T-cell (primary cell): ENCODE measurements at regions not wholly inside any gene's neighbourhood (a gene's known extent, or its start where the extent isn't known, plus 50 kb on each side); places are given as distances from the start of the nearest gene placed in this dataset.

Experiments used
- ATAC-seq, 4 experiments: fragments of 200-7000 bp in 3 of 4; fragments of 150-1000 bp in 1 of 4; cut with Tn5 transposase; replicated peaks in 1 of 4; 1 replicate in 3 of 4; 2 replicates in 1 of 4; pipeline ENCODE4 v1.10.0; 2021; ENCODE audit warnings: moderate library complexity in 3 of 4, mild to moderate bottlenecking in 2 of 4, moderate number of reproducible peaks in 1 of 4
- CTCF ChIA-PET, 2 donors: fragments of 300-600 bp; sonication (Branson Sonifier 250); formaldehyde crosslinking; loops; one replicate each; lab custom pipeline; 2022; ENCODE audit warnings: antibody characterized with exemption in 2 of 2; lab: Charles Lee
- POLR2A ChIA-PET, 2 donors: fragments of 300-600 bp; sonication (Branson Sonifier 250); formaldehyde crosslinking; loops; one replicate each; lab custom pipeline; 2022; ENCODE audit warnings: antibody characterized with exemption in 2 of 2; lab: Charles Lee
- DNase-seq, 35 experiments: peaks; one replicate each; pipeline versions ENCODE4 v3.0.0 to v3.0.0-alpha.2; 2013 to 2023
- H3K27ac ChIP-seq: one replicate; pipeline ENCODE4 v1.5.1; 2013; ENCODE audit warnings: low read length
- H3K27me3 ChIP-seq, 2 experiments: replicated peaks in 1 of 2; 1 replicate in 1 of 2; 2 replicates in 1 of 2; pipeline versions ENCODE4 v1.6.1 to v1.7.0; 2013; ENCODE audit warnings: low read length in 1 of 2, mixed read lengths in 1 of 2; ENCODE audit not compliant: control insufficient read depth in 2 of 2, insufficient read depth in 2 of 2; ENCODE audit errors: extremely low read depth in 1 of 2
- H3K36me3 ChIP-seq, 2 donors: 1 replicate in 1 of 2; 2 replicates in 1 of 2; pipeline versions ENCODE4 v1.6.1 to v1.7.0; 2013; ENCODE audit warnings: low read length in 1 of 2; ENCODE audit not compliant: control insufficient read depth in 2 of 2, insufficient read depth in 1 of 2; ENCODE audit errors: extremely low read depth in 1 of 2
- H3K4me1 ChIP-seq, 2 experiments: 1 replicate in 1 of 2; 2 replicates in 1 of 2; pipeline versions ENCODE4 v1.6.1 to v1.7.0; 2013; ENCODE audit warnings: low read length in 2 of 2, mixed read lengths in 1 of 2; ENCODE audit not compliant: insufficient read depth in 2 of 2, control insufficient read depth in 1 of 2; ENCODE audit errors: extremely low read depth in 1 of 2
- H3K4me3 ChIP-seq, 2 donors: 1 replicate in 1 of 2; 2 replicates in 1 of 2; pipeline versions ENCODE4 v1.5.1 to v1.7.0; 2013; ENCODE audit warnings: mild to moderate bottlenecking in 2 of 2, low read length in 1 of 2, moderate library complexity in 1 of 2; ENCODE audit not compliant: control insufficient read depth in 1 of 2; ENCODE audit errors: extremely low read depth in 1 of 2
- H3K9me3 ChIP-seq: 2 replicates; pipeline ENCODE4 v1.7.0; 2013
- H3K27ac Mint-ChIP-seq, 2 donors: one replicate each; pipeline ENCODE4 v1.8.0; 2020 to 2021; ENCODE audit warnings: mild to moderate bottlenecking in 2 of 2, mixed read lengths in 2 of 2
- H3K27me3 Mint-ChIP-seq, 2 donors: one replicate each; pipeline ENCODE4 v1.8.0; 2021 to 2022; ENCODE audit warnings: mixed read lengths in 2 of 2
- H3K36me3 Mint-ChIP-seq: one replicate; pipeline ENCODE4 v1.8.0; 2021; ENCODE audit warnings: mixed read lengths
- H3K4me1 Mint-ChIP-seq, 3 donors: one replicate each; pipeline ENCODE4 v1.8.0; 2020 to 2022; ENCODE audit warnings: mixed read lengths in 3 of 3, mild to moderate bottlenecking in 1 of 3
- H3K4me3 Mint-ChIP-seq, 3 donors: one replicate each; pipeline ENCODE4 v1.8.0; 2020 to 2022; ENCODE audit warnings: mild to moderate bottlenecking in 3 of 3, mixed read lengths in 3 of 3, moderate library complexity in 3 of 3
- H3K9me3 Mint-ChIP-seq, 3 donors: one replicate each; pipeline ENCODE4 v1.8.0; 2020 to 2022; ENCODE audit warnings: mixed read lengths in 3 of 3
- WGBS: methylation state at CpG from one replicate; pipeline ENCODE4 v1.1.5; 2013; ENCODE audit warnings: missing lambda C conversion rate; ENCODE audit not compliant: insufficient coverage; 5-methylcytosine and 5-hydroxymethylcytosine counted together

- Mint-ChIP-seq H3K4me1 (no peaks in the 10 kb centered on the region), H3K27me3 (no peaks in the 10 kb centered on the region), H3K36me3 (no peaks in the 10 kb centered on the region), H3K9me3 (peaks cover 1 to 5% (median 5%) of the 10 kb centered on the region in 3 donors), H3K4me3 (no peak overlapping the region), H3K27ac (no peak overlapping the region)
- ATAC-seq = no peak
- CTCF ChIA-PET = no interaction called here
- H3K27ac ChIP-seq = no peak overlapping the region
- no peak for DNase-seq
- H3K27me3 ChIP-seq = no peaks in the 10 kb centered on the region
- H3K36me3 ChIP-seq = no peaks in the 10 kb centered on the region
- H3K4me3 ChIP-seq = no peak overlapping the region
- H3K9me3 ChIP-seq = no peaks in the 10 kb centered on the region
- POLR2A ChIA-PET = no interaction called here
- H3K4me1 ChIP-seq = no peaks in the 10 kb centered on the region
Observed at GRCh38 chr10:109282510-109282909, 640.8 kb downstream of the XPNPEP1 start.

DNA sequence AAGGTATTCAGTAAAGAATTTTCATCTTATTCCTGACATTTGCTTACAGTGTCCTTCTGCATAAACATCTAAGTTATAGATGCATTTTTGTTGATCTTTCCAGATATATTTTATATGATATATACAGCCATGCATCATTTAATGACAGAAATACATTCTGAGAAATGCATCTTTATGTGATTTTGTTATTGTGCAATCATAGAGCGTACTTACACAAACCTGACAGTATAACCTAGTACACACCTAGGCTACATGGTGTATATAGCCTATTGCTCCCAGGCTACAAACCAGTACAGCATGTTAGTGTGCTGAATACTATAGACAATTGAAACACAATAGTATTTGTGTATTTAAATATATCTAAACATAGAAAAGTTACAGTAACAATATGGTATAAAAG is 642.0 kb downstream of the XPNPEP1 start:
- no peaks in the 10 kb centered on the region for H3K36me3 ChIP-seq
- no peaks in the 10 kb centered on the region for H3K27me3 ChIP-seq
- no peak overlapping the region for H3K27ac ChIP-seq
- no peak for ATAC-seq
- no peaks in the 10 kb centered on the region for H3K4me1 ChIP-seq
- H3K36me3 Mint-ChIP-seq = no peaks in the 10 kb centered on the region
- H3K4me3 ChIP-seq = no peak overlapping the region
- H3K27ac Mint-ChIP-seq = no peak overlapping the region
- no peak overlapping the region for H3K4me3 Mint-ChIP-seq
- ChIA-PET CTCF (no interaction called here), POLR2A (no interaction called here)
- peaks cover 5 to 7% (median 6%) of the 10 kb centered on the region in 3 donors for H3K9me3 Mint-ChIP-seq
- no peak for DNase-seq
- no peaks in the 10 kb centered on the region for H3K9me3 ChIP-seq
- no peaks in the 10 kb centered on the region for H3K27me3 Mint-ChIP-seq
- WGBS = no CpG with 5 or more reads among the region's 1 CpG
- no peaks in the 10 kb centered on the region for H3K4me1 Mint-ChIP-seq

GRCh38 chr10:109280837-109281236 is 642.5 kb downstream of the XPNPEP1 start:
- no peaks in the 10 kb centered on the region for H3K36me3 ChIP-seq
- no CpG with 5 or more reads among the region's 8 CpGs for WGBS

GRCh38 chr10:109277456-109277855 is 645.9 kb downstream of the XPNPEP1 start:
- ChIA-PET CTCF (no interaction called here), POLR2A (no interaction called here)
- no peak overlapping the region for H3K27ac ChIP-seq
- H3K9me3 ChIP-seq = no peaks in the 10 kb centered on the region
- no peaks in the 10 kb centered on the region for H3K4me1 ChIP-seq
- no peaks in the 10 kb centered on the region for H3K36me3 Mint-ChIP-seq
- H3K27me3 Mint-ChIP-seq = no peaks in the 10 kb centered on the region
- H3K9me3 Mint-ChIP-seq = peaks cover 4 to 11% (median 7%) of the 10 kb centered on the region in 3 donors
- ATAC-seq (no peak), DNase-seq (no peak)
- H3K27me3 ChIP-seq = no peaks in the 10 kb centered on the region
- no peak overlapping the region for H3K27ac Mint-ChIP-seq
- H3K4me3 ChIP-seq = no peak overlapping the region
- H3K4me1 Mint-ChIP-seq = no peaks in the 10 kb centered on the region
- no peaks in the 10 kb centered on the region for H3K36me3 ChIP-seq
- no peak overlapping the region for H3K4me3 Mint-ChIP-seq
- WGBS = no CpG with 5 or more reads among the region's 1 CpG

More at GRCh38 chr10:109280837-109281236, 642.5 kb downstream of the XPNPEP1 start:
- H3K4me3 ChIP-seq = no peak overlapping the region
- CTCF ChIA-PET = no interaction called here
- no peaks in the 10 kb centered on the region for H3K27me3 ChIP-seq
- no peaks in the 10 kb centered on the region for H3K9me3 ChIP-seq
- H3K27ac Mint-ChIP-seq = no peak overlapping the region
- no peaks in the 10 kb centered on the region for H3K36me3 Mint-ChIP-seq
- H3K4me3 Mint-ChIP-seq = no peak overlapping the region
- POLR2A ChIA-PET = no interaction called here
- no peaks in the 10 kb centered on the region for H3K27me3 Mint-ChIP-seq
- H3K4me1 ChIP-seq = no peaks in the 10 kb centered on the region
- H3K27ac ChIP-seq = no peak overlapping the region
- DNase-seq (no peak), ATAC-seq (no peak)
- no peaks in the 10 kb centered on the region for H3K4me1 Mint-ChIP-seq
- peaks cover 5 to 7% (median 6%) of the 10 kb centered on the region in 3 donors for H3K9me3 Mint-ChIP-seq

DNA sequence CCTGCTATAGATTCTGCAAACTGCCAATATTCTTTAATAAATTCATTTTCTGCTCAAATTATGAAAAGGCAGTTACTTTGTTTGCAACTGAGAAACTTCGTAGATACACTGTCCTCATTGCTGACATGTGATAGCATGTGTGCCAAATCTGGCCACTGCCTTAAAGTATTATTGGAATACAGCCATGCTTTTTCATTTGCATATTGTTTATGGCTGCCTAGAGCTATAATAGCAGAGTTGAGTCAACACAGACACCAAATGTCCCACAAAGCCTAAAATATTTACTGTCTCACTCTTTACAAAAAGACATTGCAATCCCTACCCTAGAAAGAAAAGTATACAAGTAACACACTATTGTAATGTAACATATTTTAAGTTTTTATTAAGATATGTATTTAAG is 647.4 kb downstream of the XPNPEP1 start:
- DNase-seq (no peak), ATAC-seq (no peak)
- H3K27ac ChIP-seq = no peak overlapping the region
- peaks cover 4 to 11% (median 7%) of the 10 kb centered on the region in 3 donors for H3K9me3 Mint-ChIP-seq
- H3K4me3 ChIP-seq = no peak overlapping the region
- H3K36me3 Mint-ChIP-seq = no peaks in the 10 kb centered on the region
- no peaks in the 10 kb centered on the region for H3K27me3 Mint-ChIP-seq
- no peaks in the 10 kb centered on the region for H3K4me1 Mint-ChIP-seq
- POLR2A ChIA-PET = no interaction called here
- no peaks in the 10 kb centered on the region for H3K4me1 ChIP-seq
- CTCF ChIA-PET = no interaction called here
- no CpG with 5 or more reads among the region's 1 CpG for WGBS
- H3K9me3 ChIP-seq = no peaks in the 10 kb centered on the region
- H3K36me3 ChIP-seq = no peaks in the 10 kb centered on the region
- no peaks in the 10 kb centered on the region for H3K27me3 ChIP-seq
- H3K4me3 Mint-ChIP-seq = no peak overlapping the region
- H3K27ac Mint-ChIP-seq = no peak overlapping the region

DNA sequence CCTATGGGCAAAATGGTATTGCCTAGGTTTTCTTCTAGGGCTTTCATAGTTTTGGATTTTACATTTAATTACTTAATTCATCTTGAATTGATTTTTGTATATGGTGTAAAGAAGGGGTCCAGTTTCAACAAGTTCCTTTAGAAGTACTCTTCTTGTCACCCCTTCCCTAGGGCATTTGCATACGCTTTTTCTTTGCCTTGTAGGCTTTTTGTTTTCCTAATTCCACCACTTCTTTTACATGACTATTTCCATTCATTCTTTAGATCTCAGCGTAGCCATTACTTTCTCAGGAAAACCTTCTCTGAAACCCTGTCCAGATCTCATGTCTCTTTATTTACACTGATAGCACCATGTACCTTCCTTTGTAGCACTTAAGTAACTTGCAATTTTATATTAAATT is 648.6 kb downstream of the XPNPEP1 start:
- no peak overlapping the region for H3K27ac ChIP-seq
- Mint-ChIP-seq H3K4me3 (no peak overlapping the region), H3K36me3 (no peaks in the 10 kb centered on the region), H3K9me3 (peaks cover 4 to 15% (median 7%) of the 10 kb centered on the region in 3 donors), H3K27me3 (no peaks in the 10 kb centered on the region), H3K4me1 (no peaks in the 10 kb centered on the region), H3K27ac (no peak overlapping the region)
- ChIA-PET CTCF (no interaction called here), POLR2A (no interaction called here)
- no peaks in the 10 kb centered on the region for H3K36me3 ChIP-seq
- no peak overlapping the region for H3K4me3 ChIP-seq
- DNase-seq = no peak
- ATAC-seq = no peak
- no peaks in the 10 kb centered on the region for H3K4me1 ChIP-seq
- 62% methylated on average over 2 of the region's 2 CpGs for WGBS
- no peaks in the 10 kb centered on the region for H3K27me3 ChIP-seq
- no peaks in the 10 kb centered on the region for H3K9me3 ChIP-seq

GRCh38 chr10:109270173-109270572 is 653.1 kb downstream of the XPNPEP1 start:
- no peaks in the 10 kb centered on the region for H3K36me3 Mint-ChIP-seq
- H3K36me3 ChIP-seq = no peaks in the 10 kb centered on the region
- WGBS = no CpG with 5 or more reads among the region's 2 CpGs
- H3K4me1 ChIP-seq = no peaks in the 10 kb centered on the region
- no peak overlapping the region for H3K4me3 ChIP-seq
- ATAC-seq (no peak), DNase-seq (no peak)
- no peak overlapping the region for H3K27ac ChIP-seq
- no peaks in the 10 kb centered on the region for H3K27me3 Mint-ChIP-seq
- H3K9me3 ChIP-seq = no peaks in the 10 kb centered on the region
- peaks cover 0 to 24% (median 9%) of the 10 kb centered on the region in 3 donors for H3K9me3 Mint-ChIP-seq
- H3K4me3 Mint-ChIP-seq = no peak overlapping the region
- CTCF ChIA-PET = no interaction called here
- POLR2A ChIA-PET = no interaction called here
- no peaks in the 10 kb centered on the region for H3K4me1 Mint-ChIP-seq
- H3K27ac Mint-ChIP-seq = no peak overlapping the region
- H3K27me3 ChIP-seq = no peaks in the 10 kb centered on the region
